ENCODE measurements at regions not wholly inside any gene's neighbourhood (a gene's known extent, or its start where the extent isn't known, plus 50 kb on each side); places are given as distances from the start of the nearest gene placed in this dataset.

GRCh38 chr3:61345020-61345419, 93.8 kb upstream of the FHIT start:
- TF ChIP-seq POLR2A (IDR thresholded peaks at IDR 0.05) (no peak), CTCF (IDR thresholded peaks at IDR 0.05) (no peak)

All from transverse colon (tissue), 3 donors.